ENCODE measurements at regions not wholly inside any gene's neighbourhood (a gene's known extent, or its start where the extent isn't known, plus 50 kb on each side); places are given as distances from the start of the nearest gene placed in this dataset.

- H3K27me3 ChIP-seq = no peaks in the 10 kb centered on the region
- H3K36me3 ChIP-seq = no peaks in the 10 kb centered on the region
- no peak overlapping the region for H3K27ac ChIP-seq
- H3K4me3 ChIP-seq = no peak overlapping the region
- no peaks in the 10 kb centered on the region for H3K9me3 ChIP-seq
- TF ChIP-seq CTCF (IDR thresholded peaks at IDR 0.05) = no peak
- DNase-seq (ENCODE audit: low spot score) = no peak
- no peaks in the 10 kb centered on the region for H3K4me1 ChIP-seq
Measured at GRCh38 chr21:18529254-18529653, 125.7 kb upstream of the TMPRSS15 start.

DNA sequence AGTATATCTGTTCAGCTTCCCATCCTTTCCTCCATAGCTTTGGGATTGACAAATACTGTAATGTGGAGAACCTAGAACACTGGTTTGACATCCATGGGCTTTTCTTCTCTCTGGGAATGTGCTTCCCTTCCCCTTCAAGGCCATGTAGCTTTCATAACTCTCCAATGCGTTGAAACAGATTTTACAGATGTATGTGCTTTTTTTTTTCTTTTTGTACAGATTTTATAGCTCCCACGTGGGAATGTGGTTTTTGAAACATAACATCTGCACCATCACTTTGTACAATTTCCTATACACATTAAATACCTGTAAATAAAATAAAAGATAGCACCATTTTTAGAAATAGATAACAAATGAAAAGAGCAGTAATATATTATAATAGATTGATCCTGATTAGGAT lies 138.5 kb upstream of the TMPRSS15 start:
- no peak overlapping the region for H3K4me3 ChIP-seq
- H3K27ac ChIP-seq = no peak overlapping the region
- no peaks in the 10 kb centered on the region for H3K36me3 ChIP-seq
- no peaks in the 10 kb centered on the region for H3K4me1 ChIP-seq
- no peaks in the 10 kb centered on the region for H3K9me3 ChIP-seq
- DNase-seq (ENCODE audit: low spot score) = no peak
- H3K27me3 ChIP-seq = no peaks in the 10 kb centered on the region
- no peak for TF ChIP-seq CTCF (IDR thresholded peaks at IDR 0.05)

- H3K4me3 ChIP-seq = no peak overlapping the region
- H3K27ac ChIP-seq = no peak overlapping the region
- no peaks in the 10 kb centered on the region for H3K36me3 ChIP-seq
- no peak for DNase-seq (ENCODE audit: low spot score)
- TF ChIP-seq CTCF (IDR thresholded peaks at IDR 0.05) = no peak
- H3K4me1 ChIP-seq = no peaks in the 10 kb centered on the region
- no peaks in the 10 kb centered on the region for H3K9me3 ChIP-seq
- H3K27me3 ChIP-seq = no peaks in the 10 kb centered on the region
Measured at GRCh38 chr21:18545908-18546307, 142.3 kb upstream of the TMPRSS15 start.

DNA sequence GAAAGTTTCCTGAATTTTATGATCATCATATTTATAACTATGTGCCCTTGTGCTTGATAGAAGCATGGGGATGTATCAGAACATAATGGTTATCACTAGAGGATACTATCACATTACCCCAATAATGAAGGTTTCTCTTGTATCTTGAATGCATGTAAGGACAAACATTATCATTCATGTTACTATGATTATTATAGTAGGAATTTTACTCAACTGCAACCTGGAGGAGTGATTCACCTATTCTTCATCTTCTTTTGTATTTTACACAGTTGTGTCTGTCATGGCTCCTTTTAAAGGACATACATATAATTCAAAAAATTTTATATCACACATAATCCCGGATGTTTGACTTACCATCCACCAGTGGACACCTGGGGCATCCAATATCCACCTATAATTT lies 143.8 kb upstream of the TMPRSS15 start:
- H3K27ac ChIP-seq = no peak overlapping the region
- no peaks in the 10 kb centered on the region for H3K9me3 ChIP-seq
- no peaks in the 10 kb centered on the region for H3K27me3 ChIP-seq
- no peak overlapping the region for H3K4me3 ChIP-seq
- no peak for DNase-seq (ENCODE audit: low spot score)
- no peaks in the 10 kb centered on the region for H3K4me1 ChIP-seq
- no peak for TF ChIP-seq CTCF (IDR thresholded peaks at IDR 0.05)
- H3K36me3 ChIP-seq = no peaks in the 10 kb centered on the region

- H3K4me1 ChIP-seq = no peaks in the 10 kb centered on the region
- H3K27me3 ChIP-seq = no peaks in the 10 kb centered on the region
- no peak overlapping the region for H3K4me3 ChIP-seq
- DNase-seq (ENCODE audit: low spot score) = no peak
- TF ChIP-seq CTCF (IDR thresholded peaks at IDR 0.05) = no peak
- H3K36me3 ChIP-seq = no peaks in the 10 kb centered on the region
- no peak overlapping the region for H3K27ac ChIP-seq
- H3K9me3 ChIP-seq = no peaks in the 10 kb centered on the region
Measured at GRCh38 chr21:18548249-18548648, 144.7 kb upstream of the TMPRSS15 start.

- TF ChIP-seq CTCF (IDR thresholded peaks at IDR 0.05) = no peak
- no peak for DNase-seq (ENCODE audit: low spot score)
- no peaks in the 10 kb centered on the region for H3K9me3 ChIP-seq
Measured at GRCh38 chr21:18549214-18549905, 145.8 kb upstream of the TMPRSS15 start.

More at GRCh38 chr21:18549214-18549905, 145.8 kb upstream of the TMPRSS15 start:
- Histone ChIP-seq H3K4me3 (no peak overlapping the region), H3K27me3 (no peaks in the 10 kb centered on the region), H3K36me3 (no peaks in the 10 kb centered on the region), H3K27ac (no peak overlapping the region), H3K4me1 (no peaks in the 10 kb centered on the region)

Data from right atrium auricular region (tissue), 2 donors.